Esophagus (tissue), 2 donors: ENCODE measurements at regions not wholly inside any gene's neighbourhood (a gene's known extent, or its start where the extent isn't known, plus 50 kb on each side); places are given as distances from the start of the nearest gene placed in this dataset.

ENCODE experiments used
- H3K27ac ChIP-seq, 2 donors: one replicate each; pipeline ENCODE4 v1.5.1; 2013; ENCODE audit warnings: low read depth in 2 of 2, mild to moderate bottlenecking in 2 of 2, inconsistent platforms in 1 of 2, low read length in 1 of 2, moderate library complexity in 1 of 2
- H3K27me3 ChIP-seq, 2 donors: one replicate each; pipeline ENCODE4 v1.6.1; 2013; ENCODE audit warnings: low read length in 2 of 2, control low read depth in 1 of 2, mild to moderate bottlenecking in 1 of 2; ENCODE audit not compliant: insufficient read depth in 2 of 2, control insufficient read depth in 1 of 2
- H3K36me3 ChIP-seq, 2 donors: one replicate each; pipeline ENCODE4 v1.6.1; 2013; ENCODE audit warnings: low read length in 1 of 2; ENCODE audit not compliant: control insufficient read depth in 2 of 2, insufficient read depth in 2 of 2
- H3K4me1 ChIP-seq, 2 donors: one replicate each; pipeline ENCODE4 v1.6.1; 2013; ENCODE audit warnings: low read length in 1 of 2; ENCODE audit not compliant: control insufficient read depth in 2 of 2, insufficient read depth in 2 of 2
- H3K4me3 ChIP-seq, 2 donors: one replicate each; pipeline ENCODE4 v1.5.1; 2013; ENCODE audit warnings: low read length in 2 of 2, mild to moderate bottlenecking in 2 of 2, low read depth in 1 of 2, moderate library complexity in 1 of 2
- H3K9me3 ChIP-seq, 2 donors: one replicate each; pipeline ENCODE4 v1.6.1; 2013; ENCODE audit warnings: mild to moderate bottlenecking in 2 of 2, low read depth in 1 of 2, low read length in 1 of 2, moderate library complexity in 1 of 2; ENCODE audit not compliant: control insufficient read depth in 2 of 2, insufficient read depth in 1 of 2
- WGBS, 2 donors: extraction: QIAGEN DNeasy Blood & Tissue Kit; methylation state at CpG; one replicate each; pipeline ENCODE4 v1.1.7; 2013; 5-methylcytosine and 5-hydroxymethylcytosine counted together
- donor health status: healthy with polysubstance abuse.
- donor health status: Bipolar disorder and iron deficiency.

DNA sequence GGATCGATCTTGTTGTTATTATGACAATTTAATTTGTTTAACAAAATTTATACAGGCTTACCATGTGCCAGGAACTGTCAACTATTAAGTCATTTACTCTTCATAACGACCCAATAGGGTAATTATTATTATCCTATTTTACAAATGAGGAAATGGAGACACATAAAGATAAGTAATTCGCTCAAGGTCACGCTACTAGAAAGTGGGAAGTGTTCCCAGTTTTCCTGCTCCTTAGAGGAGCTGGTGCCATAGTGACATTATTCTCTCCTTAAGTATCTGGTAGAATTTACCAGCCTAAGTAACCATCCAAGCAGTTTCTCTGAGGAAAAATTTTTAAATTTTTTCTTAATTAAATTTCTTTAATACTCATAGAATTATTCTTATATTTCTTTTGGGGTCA lies 360.9 kb upstream of the RNF32 start:
- WGBS, 2 donors = 52 to 67% methylated on average over 4 of the region's 4 CpGs

DNA sequence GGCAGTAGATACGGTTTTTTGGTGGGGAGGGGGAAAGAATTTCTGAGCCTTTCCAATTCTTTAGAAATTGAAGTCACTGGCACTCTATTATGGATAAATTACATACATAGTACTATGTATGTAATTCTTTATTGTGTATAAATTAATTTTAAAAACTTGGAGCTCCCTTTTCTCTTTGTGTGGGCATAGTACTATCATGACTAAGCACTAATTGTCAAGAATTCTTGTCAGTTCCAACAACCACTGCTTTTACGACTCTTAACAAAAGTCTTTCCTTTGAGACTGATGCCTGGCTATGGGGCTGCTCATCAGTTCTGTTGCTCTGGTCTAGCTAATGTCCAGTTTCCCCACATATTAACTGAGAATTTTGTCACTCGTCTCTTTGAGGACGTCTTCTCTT lies 365.3 kb upstream of the RNF32 start:
- no peaks in the 10 kb centered on the region for H3K27me3 ChIP-seq
- H3K4me3 ChIP-seq = no peak overlapping the region
- H3K9me3 ChIP-seq = no peaks in the 10 kb centered on the region
- H3K36me3 ChIP-seq = no peaks in the 10 kb centered on the region
- 77 to 79% methylated on average over 4 of the region's 4 CpGs for WGBS, 2 donors
- no peak overlapping the region for H3K27ac ChIP-seq
- no peaks in the 10 kb centered on the region for H3K4me1 ChIP-seq

More for the DNA sequence above, 360.9 kb upstream of the RNF32 start:
- H3K9me3 ChIP-seq = no peaks in the 10 kb centered on the region
- no peaks in the 10 kb centered on the region for H3K36me3 ChIP-seq
- no peak overlapping the region for H3K4me3 ChIP-seq
- H3K27ac ChIP-seq = no peak overlapping the region
- no peaks in the 10 kb centered on the region for H3K27me3 ChIP-seq
- no peaks in the 10 kb centered on the region for H3K4me1 ChIP-seq

DNA sequence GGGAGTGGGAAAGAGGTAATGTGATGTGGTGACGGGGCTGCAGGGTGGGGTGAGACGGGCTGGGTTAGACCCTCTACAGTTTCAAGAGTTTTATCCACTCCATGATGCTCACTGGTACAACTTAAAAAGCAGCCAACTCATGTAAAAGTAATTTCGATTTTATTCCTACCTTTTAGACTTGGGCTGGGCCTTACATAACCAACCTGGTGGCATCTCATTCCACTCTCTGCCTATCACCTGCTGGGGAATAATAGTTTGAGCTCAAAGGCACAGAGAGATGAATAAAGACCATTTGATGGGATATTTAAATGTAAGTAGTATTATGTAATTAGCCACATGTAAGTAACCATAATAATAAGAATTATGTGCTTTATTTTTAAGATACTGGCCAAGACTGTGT lies 366.0 kb upstream of the RNF32 start:
- H3K27ac ChIP-seq = no peak overlapping the region
- no peaks in the 10 kb centered on the region for H3K36me3 ChIP-seq
- WGBS, 2 donors = 82% methylated on average over 3 of the region's 3 CpGs
- no peaks in the 10 kb centered on the region for H3K4me1 ChIP-seq
- no peak overlapping the region for H3K4me3 ChIP-seq
- H3K27me3 ChIP-seq = no peaks in the 10 kb centered on the region
- H3K9me3 ChIP-seq = no peaks in the 10 kb centered on the region

DNA sequence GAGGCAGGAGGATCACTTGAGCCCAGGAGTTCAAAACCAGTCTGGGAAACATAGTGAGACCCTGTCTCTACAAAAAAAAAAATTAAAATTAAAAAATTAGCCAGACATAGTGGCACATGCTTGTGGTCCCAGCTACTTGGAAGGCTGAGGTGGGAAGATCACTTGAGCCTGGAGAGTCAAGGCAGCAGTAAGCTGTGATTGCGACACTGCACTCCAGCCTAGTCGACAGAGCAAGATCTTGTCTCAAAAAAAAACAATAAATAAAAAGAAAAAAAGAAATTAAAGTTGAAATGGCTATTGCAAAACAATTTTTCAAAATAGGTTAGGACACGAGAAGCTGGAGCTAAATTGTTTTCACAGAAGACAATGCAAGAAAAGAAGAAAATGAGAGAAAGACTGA lies 379.0 kb upstream of the RNF32 start:
- H3K4me3 ChIP-seq = no peak overlapping the region
- H3K9me3 ChIP-seq = peaks cover 0 to 3% of the 10 kb centered on the region in 2 donors
- 45 to 52% methylated on average over 3 of the region's 3 CpGs for WGBS, 2 donors
- no peaks in the 10 kb centered on the region for H3K36me3 ChIP-seq
- H3K27me3 ChIP-seq = no peaks in the 10 kb centered on the region
- H3K27ac ChIP-seq = no peak overlapping the region
- no peaks in the 10 kb centered on the region for H3K4me1 ChIP-seq

DNA sequence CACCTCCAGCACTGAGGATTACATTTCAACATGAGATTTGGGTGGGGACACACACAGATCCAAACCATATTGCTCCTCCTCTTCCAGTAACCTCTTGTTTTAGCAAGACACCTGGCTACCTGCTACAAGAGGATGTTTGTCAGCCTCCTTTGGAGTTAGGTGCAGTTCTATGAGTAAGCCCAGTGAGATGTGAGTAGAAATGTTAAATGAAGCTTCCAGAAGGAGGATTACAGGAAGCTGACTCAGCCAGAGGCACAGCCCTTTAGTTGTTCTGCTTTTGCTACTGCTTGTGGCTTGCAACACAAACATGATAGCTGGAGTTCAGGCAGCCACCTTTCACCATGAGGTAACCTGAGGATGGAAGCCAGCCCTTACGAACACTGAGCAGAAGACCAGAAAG lies 382.7 kb upstream of the RNF32 start:
- 91 to 96% methylated on average over 1 of the region's 1 CpG for WGBS, 2 donors
- H3K27ac ChIP-seq = no peak overlapping the region
- no peaks in the 10 kb centered on the region for H3K27me3 ChIP-seq
- H3K9me3 ChIP-seq = peaks cover 0 to 3% of the 10 kb centered on the region in 2 donors
- H3K4me1 ChIP-seq = no peaks in the 10 kb centered on the region
- no peaks in the 10 kb centered on the region for H3K36me3 ChIP-seq
- H3K4me3 ChIP-seq = no peak overlapping the region

- no peaks in the 10 kb centered on the region for H3K36me3 ChIP-seq
- no peak overlapping the region for H3K4me3 ChIP-seq
- H3K27me3 ChIP-seq = no peaks in the 10 kb centered on the region
- H3K9me3 ChIP-seq = peaks cover 0 to 3% of the 10 kb centered on the region in 2 donors
- 85 to 90% methylated on average over 5 of the region's 5 CpGs for WGBS, 2 donors
- no peak overlapping the region for H3K27ac ChIP-seq
- H3K4me1 ChIP-seq = no peaks in the 10 kb centered on the region
Measured at GRCh38 chr7:156255635-156256034, 384.9 kb upstream of the RNF32 start.

- H3K9me3 ChIP-seq = no peaks in the 10 kb centered on the region
- H3K36me3 ChIP-seq = no peaks in the 10 kb centered on the region
- no peaks in the 10 kb centered on the region for H3K4me1 ChIP-seq
- no peak overlapping the region for H3K27ac ChIP-seq
- WGBS, 2 donors = 91 to 92% methylated on average over 9 of the region's 9 CpGs
- H3K27me3 ChIP-seq = no peaks in the 10 kb centered on the region
- no peak overlapping the region for H3K4me3 ChIP-seq
Measured at GRCh38 chr7:156251861-156252260, 388.7 kb upstream of the RNF32 start.

GRCh38 chr7:156240532-156240931 lies 400.0 kb upstream of the RNF32 start:
- no peak overlapping the region for H3K4me3 ChIP-seq
- H3K36me3 ChIP-seq = no peaks in the 10 kb centered on the region
- no peaks in the 10 kb centered on the region for H3K9me3 ChIP-seq
- peaks cover 0 to 2% of the 10 kb centered on the region in 2 donors for H3K4me1 ChIP-seq
- no peak overlapping the region for H3K27ac ChIP-seq
- no peaks in the 10 kb centered on the region for H3K27me3 ChIP-seq

DNA sequence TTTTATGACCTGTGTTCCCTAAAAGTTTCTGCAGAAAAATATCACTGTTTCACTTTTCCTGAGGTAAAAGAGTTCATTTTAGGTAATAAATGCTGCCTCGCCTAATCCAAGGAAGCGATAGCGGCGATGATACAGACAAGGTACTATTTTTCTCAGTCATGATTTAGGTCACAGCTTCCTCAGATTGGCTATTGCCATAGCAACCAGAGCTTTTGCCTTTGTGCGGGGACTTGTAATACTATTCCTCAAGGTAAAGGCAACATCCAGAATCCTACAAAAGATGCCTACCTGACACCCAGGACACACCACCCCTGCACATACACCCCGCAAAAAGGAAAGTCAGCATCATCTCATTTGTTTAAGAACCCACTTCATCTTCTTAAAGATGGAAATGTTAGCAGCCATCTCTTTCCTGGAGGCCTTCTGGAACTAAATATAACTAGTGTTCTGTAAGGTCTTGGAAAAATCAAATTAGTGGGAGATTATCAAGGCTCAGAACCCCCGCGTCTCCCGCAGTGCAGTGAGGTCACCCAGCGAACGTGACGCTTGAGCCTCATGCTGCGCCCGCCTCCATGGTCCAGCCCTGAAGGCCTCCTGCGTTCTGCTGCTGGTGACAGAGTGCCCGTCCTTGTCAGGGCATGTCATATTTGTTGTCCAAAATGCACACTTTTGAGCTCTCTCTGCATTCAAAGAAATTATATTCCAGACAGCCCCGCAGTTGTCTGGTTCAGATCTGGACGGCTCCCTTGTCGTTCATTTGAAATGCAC lies 402.0 kb upstream of the RNF32 start:
- H3K27ac ChIP-seq = no peak overlapping the region
- no peaks in the 10 kb centered on the region for H3K27me3 ChIP-seq
- no peak overlapping the region for H3K4me3 ChIP-seq
- 91% methylated on average over 19 of the region's 19 CpGs for WGBS, 2 donors
- H3K9me3 ChIP-seq = no peaks in the 10 kb centered on the region
- peaks cover 0 to 2% of the 10 kb centered on the region in 2 donors for H3K4me1 ChIP-seq
- no peaks in the 10 kb centered on the region for H3K36me3 ChIP-seq

GRCh38 chr7:156237614-156238013 lies 403.0 kb upstream of the RNF32 start:
- Histone ChIP-seq H3K4me3 (no peak overlapping the region), H3K27me3 (no peaks in the 10 kb centered on the region), H3K4me1 (peaks cover 0 to 2% of the 10 kb centered on the region in 2 donors), H3K27ac (no peak overlapping the region), H3K9me3 (no peaks in the 10 kb centered on the region), H3K36me3 (no peaks in the 10 kb centered on the region)
- 94 to 97% methylated on average over 6 of the region's 6 CpGs for WGBS, 2 donors
